Loucy (cell line): ENCODE measurements at regions not wholly inside any gene's neighbourhood (a gene's known extent, or its start where the extent isn't known, plus 50 kb on each side); places are given as distances from the start of the nearest gene placed in this dataset.

Experiments used
- H2AFZ ChIP-seq: fragments of 200-600 bp; sonication (generic); 2 replicates; pipeline ENCODE4 v1.6.0; 2016; ENCODE audit warnings: antibody characterized with exemption, mild to moderate bottlenecking, low read length, moderate library complexity
- H3F3A ChIP-seq: fragments of 200-600 bp; 2 replicates; pipeline ENCODE4 v1.6.0; 2016; ENCODE audit warnings: antibody characterized with exemption, low read depth, mild to moderate bottlenecking
- H3K27me3 ChIP-seq: fragments of 200-600 bp; sonication (generic); 2 replicates; pipeline ENCODE4 v1.6.1; 2014; ENCODE audit warnings: low read length, mild to moderate bottlenecking; ENCODE audit not compliant: insufficient read depth, poor library complexity, severe bottlenecking
- H3K36me3 ChIP-seq: fragments of 200-600 bp; sonication (generic); 2 replicates; pipeline ENCODE4 v1.6.1; 2016; ENCODE audit warnings: low read length; ENCODE audit not compliant: insufficient read depth
- H3K4me1 ChIP-seq: fragments of 200-600 bp; sonication (generic); 2 replicates; pipeline ENCODE4 v1.5.1; 2014; ENCODE audit warnings: low read length, mild to moderate bottlenecking; ENCODE audit not compliant: insufficient read depth, poor library complexity, severe bottlenecking
- H3K4me2 ChIP-seq: fragments of 200-600 bp; sonication (generic); 2 replicates; pipeline ENCODE4 v1.6.0; 2014; ENCODE audit warnings: antibody characterized with exemption, low read length, low read depth, mild to moderate bottlenecking; ENCODE audit not compliant: poor library complexity, severe bottlenecking
- H3K4me3 ChIP-seq: fragments of 200-600 bp; sonication (generic); 2 replicates; pipeline ENCODE4 v1.5.1; 2014; ENCODE audit warnings: low read length, mild to moderate bottlenecking, mixed read lengths; ENCODE audit not compliant: poor library complexity, severe bottlenecking
- H3K79me2 ChIP-seq: fragments of 200-600 bp; sonication (generic); 2 replicates; pipeline ENCODE4 v1.6.1; 2014; ENCODE audit warnings: low read length; ENCODE audit not compliant: insufficient read depth
- H3K9ac ChIP-seq: fragments of 200-600 bp; sonication (generic); 2 replicates; pipeline ENCODE4 v1.6.0; 2014; ENCODE audit warnings: mild to moderate bottlenecking, low read depth, low read length, moderate library complexity; ENCODE audit not compliant: poor library complexity, severe bottlenecking
- H3K9me2 ChIP-seq: fragments of 200-600 bp; sonication (generic); replicated peaks from 2 replicates; pipeline ENCODE4 v1.6.1; 2016; ENCODE audit warnings: low read depth, low read length, mixed read lengths
- H3K9me3 ChIP-seq: fragments of 200-600 bp; sonication (generic); 2 replicates; pipeline ENCODE4 v1.6.1; 2014; ENCODE audit warnings: mild to moderate bottlenecking, antibody characterized with exemption, low read length, low read depth; ENCODE audit not compliant: insufficient read depth
- H4K20me1 ChIP-seq: fragments of 200-600 bp; sonication (generic); 2 replicates; pipeline ENCODE4 v1.6.0; 2014; ENCODE audit warnings: antibody characterized with exemption, low read length, mild to moderate bottlenecking; ENCODE audit not compliant: insufficient read depth, poor library complexity, severe bottlenecking
- EZH2phosphoT487 ChIP-seq: fragments of 200-600 bp; IDR thresholded peaks from 2 replicates; pipeline ENCODE4 v1.6.1; 2018; ENCODE audit warnings: antibody characterized with exemption, mild to moderate bottlenecking, moderate library complexity, borderline replicate concordance
- TF ChIP-seq, protein P1 (sequence below): fragments of 200-600 bp; sonication (generic); conservative IDR thresholded peaks from 2 replicates; pipeline ENCODE4 v1.5.1; 2014; ENCODE audit warnings: mild to moderate bottlenecking, antibody characterized with exemption, low read length

DNA sequence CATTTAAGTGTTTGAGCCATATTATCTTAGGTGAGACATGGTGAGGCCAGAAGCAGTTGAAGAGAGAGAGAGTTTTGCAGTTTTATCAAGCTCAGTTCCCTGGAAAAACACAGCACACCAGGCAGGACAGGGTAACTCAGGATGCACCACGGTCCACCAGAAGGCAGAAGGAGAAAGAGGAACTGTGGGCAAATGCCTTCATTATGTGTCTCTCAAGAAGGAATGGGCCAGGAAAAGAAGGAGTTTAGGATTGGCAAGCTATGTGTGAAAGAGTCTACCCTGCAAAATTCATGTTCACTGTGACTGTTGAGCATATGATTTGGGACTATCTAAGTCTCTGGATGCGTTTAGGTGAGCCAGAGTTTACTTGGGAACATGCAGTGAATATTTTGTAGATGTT lies 934.5 kb upstream of the MIR17HG start:
- no peak overlapping the region for H3K4me2 ChIP-seq
- H3K9me2 ChIP-seq: no peaks in the 10 kb centered on the region
- no peak overlapping the region for H2AFZ ChIP-seq
- no peaks in the 10 kb centered on the region for H3K9me3 ChIP-seq
- no peaks in the 10 kb centered on the region for H4K20me1 ChIP-seq
- H3K27me3 ChIP-seq: no peaks in the 10 kb centered on the region
- H3K79me2 ChIP-seq: no peaks in the 10 kb centered on the region
- H3F3A ChIP-seq: no peaks in the 10 kb centered on the region
- no peak overlapping the region for H3K9ac ChIP-seq
- no peak overlapping the region for H3K4me3 ChIP-seq
- no peaks in the 10 kb centered on the region for H3K4me1 ChIP-seq
- H3K36me3 ChIP-seq: no peaks in the 10 kb centered on the region
- TF ChIP-seq, protein P1, sequence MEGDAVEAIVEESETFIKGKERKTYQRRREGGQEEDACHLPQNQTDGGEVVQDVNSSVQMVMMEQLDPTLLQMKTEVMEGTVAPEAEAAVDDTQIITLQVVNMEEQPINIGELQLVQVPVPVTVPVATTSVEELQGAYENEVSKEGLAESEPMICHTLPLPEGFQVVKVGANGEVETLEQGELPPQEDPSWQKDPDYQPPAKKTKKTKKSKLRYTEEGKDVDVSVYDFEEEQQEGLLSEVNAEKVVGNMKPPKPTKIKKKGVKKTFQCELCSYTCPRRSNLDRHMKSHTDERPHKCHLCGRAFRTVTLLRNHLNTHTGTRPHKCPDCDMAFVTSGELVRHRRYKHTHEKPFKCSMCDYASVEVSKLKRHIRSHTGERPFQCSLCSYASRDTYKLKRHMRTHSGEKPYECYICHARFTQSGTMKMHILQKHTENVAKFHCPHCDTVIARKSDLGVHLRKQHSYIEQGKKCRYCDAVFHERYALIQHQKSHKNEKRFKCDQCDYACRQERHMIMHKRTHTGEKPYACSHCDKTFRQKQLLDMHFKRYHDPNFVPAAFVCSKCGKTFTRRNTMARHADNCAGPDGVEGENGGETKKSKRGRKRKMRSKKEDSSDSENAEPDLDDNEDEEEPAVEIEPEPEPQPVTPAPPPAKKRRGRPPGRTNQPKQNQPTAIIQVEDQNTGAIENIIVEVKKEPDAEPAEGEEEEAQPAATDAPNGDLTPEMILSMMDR: no peak
- no peak for TF ChIP-seq EZH2phosphoT487

DNA sequence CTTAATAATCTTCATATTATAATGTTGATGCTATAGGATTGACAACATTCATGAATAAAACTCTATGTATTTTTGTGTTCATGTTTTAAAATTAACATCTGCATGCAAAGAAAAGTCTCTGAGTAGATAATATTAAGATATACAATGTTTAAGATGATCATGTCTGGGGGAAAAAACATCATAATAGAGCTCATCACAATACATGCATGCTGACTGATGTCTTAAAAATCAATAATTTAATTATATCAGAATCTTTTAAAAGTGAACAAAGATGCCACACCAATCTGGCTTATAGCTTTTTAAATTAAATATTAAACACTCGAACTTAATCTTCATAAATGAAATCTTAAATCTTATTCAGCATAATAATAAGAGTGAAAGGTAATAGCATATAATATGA lies 933.9 kb upstream of the MIR17HG start:
- Histone ChIP-seq H3F3A (no peaks in the 10 kb centered on the region), H3K9me3 (no peaks in the 10 kb centered on the region), H2AFZ (no peak overlapping the region), H3K4me1 (no peaks in the 10 kb centered on the region), H3K4me2 (no peak overlapping the region), H3K4me3 (no peak overlapping the region), H3K79me2 (no peaks in the 10 kb centered on the region), H3K9me2 (no peaks in the 10 kb centered on the region), H3K9ac (no peak overlapping the region), H4K20me1 (no peaks in the 10 kb centered on the region), H3K27me3 (no peaks in the 10 kb centered on the region), H3K36me3 (no peaks in the 10 kb centered on the region)
- no peak for TF ChIP-seq EZH2phosphoT487
- TF ChIP-seq, protein P1: no peak

DNA sequence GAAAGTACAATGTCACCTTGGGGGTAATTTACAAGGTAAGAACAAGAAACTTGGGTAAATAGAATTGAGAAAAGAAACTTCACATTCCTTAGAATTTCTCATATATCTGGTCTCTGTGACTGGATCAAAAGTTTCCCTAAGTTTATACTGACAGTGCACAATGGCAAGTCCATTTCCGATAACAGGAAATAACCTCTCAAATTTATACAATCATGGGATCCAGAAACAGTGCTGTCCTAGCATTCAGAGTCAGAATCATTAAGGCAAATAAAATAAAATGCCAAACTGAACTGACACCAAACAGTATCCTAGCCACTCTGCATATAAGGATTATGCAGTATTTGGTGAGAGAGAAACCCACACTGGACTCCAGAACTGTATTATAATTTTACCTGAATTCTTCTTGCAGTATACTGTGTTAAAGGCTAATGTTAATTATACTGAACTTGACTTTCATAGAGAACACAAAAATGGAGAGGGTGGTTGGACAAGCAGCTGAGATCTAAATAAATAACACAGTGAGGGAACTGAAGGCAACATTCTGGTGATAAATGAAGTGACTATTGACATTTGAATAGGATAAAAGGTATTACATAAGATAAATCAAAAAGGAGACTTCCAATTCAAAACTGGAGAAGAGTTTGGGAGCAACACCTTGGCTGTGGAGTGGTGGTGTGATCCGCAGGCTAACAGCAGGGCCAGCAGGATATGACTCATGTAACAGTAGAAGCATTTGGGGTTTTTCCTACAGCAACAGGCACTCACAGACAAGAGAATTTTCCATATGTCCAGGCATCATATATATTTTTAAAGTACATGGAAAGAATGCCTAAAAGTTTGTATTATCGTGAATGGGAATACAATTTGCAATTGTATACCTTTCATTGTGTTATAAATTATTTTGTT lies 932.5 kb upstream of the MIR17HG start:
- H3K9me3 ChIP-seq: no peaks in the 10 kb centered on the region
- no peaks in the 10 kb centered on the region for H3K9me2 ChIP-seq
- no peaks in the 10 kb centered on the region for H4K20me1 ChIP-seq
- H3K79me2 ChIP-seq: no peaks in the 10 kb centered on the region
- H2AFZ ChIP-seq: no peak overlapping the region
- no peak overlapping the region for H3K9ac ChIP-seq
- no peaks in the 10 kb centered on the region for H3K36me3 ChIP-seq
- TF ChIP-seq, protein P1: no peak
- no peak for TF ChIP-seq EZH2phosphoT487
- no peaks in the 10 kb centered on the region for H3K4me1 ChIP-seq
- H3K4me3 ChIP-seq: no peak overlapping the region
- no peaks in the 10 kb centered on the region for H3F3A ChIP-seq
- H3K4me2 ChIP-seq: no peak overlapping the region
- no peaks in the 10 kb centered on the region for H3K27me3 ChIP-seq
